ENCODE measurements at regions not wholly inside any gene's neighbourhood (a gene's known extent, or its start where the extent isn't known, plus 50 kb on each side); places are given as distances from the start of the nearest gene placed in this dataset.
"Not testable (repeated sequence)": the region's sequence is repeated elsewhere in the genome, so short reads cannot be mapped to it uniquely, and the experiment has no call there.

GRCh38 chr2:240240017-240240734 lies 99.7 kb upstream of the OTOS start:
- DNase-seq (ENCODE audit: low spot score), result no peak

DNA sequence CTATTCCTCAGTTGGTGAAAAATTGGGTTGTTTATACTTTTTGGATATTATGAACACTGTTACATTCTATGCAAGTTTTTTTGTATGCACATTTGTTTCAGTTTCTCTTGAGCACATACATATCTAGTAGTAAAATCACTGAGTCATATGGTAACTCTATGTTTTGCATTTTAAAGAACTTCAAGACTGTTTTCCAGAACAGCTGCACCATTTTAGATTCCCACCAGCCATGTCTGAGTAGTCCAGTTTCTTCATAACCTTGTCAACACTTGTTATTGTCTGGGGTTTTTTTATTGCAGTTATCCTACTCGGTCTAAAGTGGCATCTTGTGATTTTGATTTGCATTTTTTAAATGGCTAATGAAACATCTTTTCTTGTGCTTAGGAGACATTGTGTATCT lies 100.3 kb upstream of the OTOS start:
- no peak for DNase-seq (ENCODE audit: low spot score)

- DNase-seq (ENCODE audit: low spot score), result no peak
Observed at GRCh38 chr2:240241572-240241971, 101.1 kb upstream of the OTOS start.

GRCh38 chr2:240243049-240243448 lies 102.6 kb upstream of the OTOS start:
- DNase-seq (ENCODE audit: low spot score), result not testable (repeated sequence)

GRCh38 chr2:240244543-240244942 lies 104.1 kb upstream of the OTOS start:
- no peak for DNase-seq (ENCODE audit: low spot score)

DNA sequence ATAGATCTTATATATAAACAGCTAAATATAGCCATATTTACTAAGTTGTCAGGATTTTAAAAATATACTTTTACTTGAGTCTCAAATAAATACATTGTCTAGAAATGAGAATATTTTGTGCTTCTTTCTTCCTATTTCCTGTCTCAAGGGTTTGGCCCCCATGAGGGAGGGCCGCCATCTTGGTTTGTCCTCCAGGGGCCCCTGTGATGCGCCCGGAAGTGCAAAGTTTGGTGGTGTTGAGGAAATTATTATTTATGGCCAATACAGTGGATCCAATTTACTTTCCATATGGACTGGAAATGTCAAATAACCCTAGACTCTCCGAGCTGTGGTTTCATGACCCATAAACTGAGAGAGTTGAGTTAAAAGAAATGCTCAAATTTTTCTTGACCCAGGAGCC lies 104.7 kb upstream of the OTOS start:
- DNase-seq (ENCODE audit: low spot score), result no peak

- no peak for DNase-seq (ENCODE audit: low spot score)
Observed at GRCh38 chr2:240245706-240246105, 105.2 kb upstream of the OTOS start.

DNA sequence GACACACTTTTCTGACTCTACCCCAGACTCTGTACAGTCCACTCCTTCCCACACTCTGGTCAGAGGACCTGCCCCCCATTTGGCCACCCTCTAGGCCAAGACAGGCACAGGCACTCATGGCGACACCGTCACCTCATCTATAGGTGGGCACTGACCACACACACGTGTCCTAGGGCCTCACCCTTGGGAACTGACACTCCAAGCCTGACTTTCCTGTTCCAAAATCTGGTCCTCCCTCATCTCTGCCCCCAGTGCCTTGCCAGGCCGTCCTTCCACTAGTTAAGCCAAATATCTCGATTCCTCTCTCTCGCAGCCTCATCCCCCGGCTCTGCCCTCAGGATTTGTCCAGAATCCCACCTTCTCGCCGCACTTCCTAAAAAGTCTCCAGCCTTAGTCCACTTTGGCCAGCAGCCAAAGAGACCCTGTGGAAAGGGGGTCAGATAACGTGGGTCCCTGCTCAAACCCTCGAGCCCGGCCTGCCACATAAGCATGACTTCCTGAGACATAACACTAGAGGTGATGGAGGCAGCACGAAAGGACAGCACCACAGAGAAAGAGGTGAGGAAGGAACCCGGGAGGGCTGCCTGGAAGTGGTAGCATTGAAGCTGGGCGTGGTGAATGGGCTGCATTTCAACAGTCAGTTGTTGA lies 105.8 kb upstream of the OTOS start:
- DNase-seq (ENCODE audit: low spot score), result no peak

- no peak for DNase-seq (ENCODE audit: low spot score)
Observed at GRCh38 chr2:240247241-240247867, 106.9 kb upstream of the OTOS start.

- DNase-seq (ENCODE audit: low spot score), result no peak
Observed at GRCh38 chr2:240247868-240248720, 107.6 kb upstream of the OTOS start.

DNA sequence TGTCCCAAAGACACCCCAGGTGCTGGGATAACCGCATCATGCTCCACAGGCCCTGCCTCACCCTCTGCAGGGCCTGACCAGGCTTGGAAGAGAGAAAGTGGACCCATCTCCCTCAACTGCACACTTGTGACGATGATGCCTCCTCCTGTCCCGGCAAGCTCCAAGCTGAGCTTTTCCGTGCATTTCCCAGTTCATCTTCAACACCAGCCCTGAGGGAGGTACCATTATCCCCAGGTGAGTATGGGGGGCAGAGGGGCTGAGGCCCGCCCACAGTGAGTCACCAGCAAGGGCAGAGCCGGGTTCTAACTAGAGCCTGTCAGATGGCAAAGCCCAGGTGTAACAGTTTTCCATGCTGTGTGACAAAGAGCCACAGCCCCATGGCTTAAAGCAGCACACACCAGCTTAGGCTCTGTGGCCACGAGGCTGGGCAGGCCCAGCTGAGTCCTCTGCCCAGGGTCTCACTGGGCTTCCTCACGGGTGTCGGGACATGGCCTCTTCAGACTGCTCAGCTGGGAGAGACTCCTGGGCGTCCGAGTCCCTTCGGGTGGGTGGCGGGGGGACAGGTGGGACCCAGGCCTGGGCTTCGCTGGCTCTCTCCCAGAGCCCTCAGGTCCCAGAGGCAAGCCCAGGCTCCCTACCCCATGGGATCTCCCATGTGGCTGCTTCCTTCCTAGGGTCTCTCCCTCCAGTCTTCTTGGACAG lies 108.4 kb upstream of the OTOS start:
- DNase-seq (ENCODE audit: low spot score), result no peak

- no peak for DNase-seq (ENCODE audit: low spot score)
Observed at GRCh38 chr2:240249423-240250149, 109.1 kb upstream of the OTOS start.

- DNase-seq (ENCODE audit: low spot score), result no peak
Observed at GRCh38 chr2:240250150-240250984, 109.9 kb upstream of the OTOS start.

GRCh38 chr2:240250985-240251847 lies 110.8 kb upstream of the OTOS start:
- DNase-seq (ENCODE audit: low spot score), result peak; percentile 87

- DNase-seq (ENCODE audit: low spot score), result no peak
Observed at GRCh38 chr2:240251848-240252190, 111.4 kb upstream of the OTOS start.

- no peak for DNase-seq (ENCODE audit: low spot score)
Observed at GRCh38 chr2:240252191-240252871, 111.9 kb upstream of the OTOS start.

DNA sequence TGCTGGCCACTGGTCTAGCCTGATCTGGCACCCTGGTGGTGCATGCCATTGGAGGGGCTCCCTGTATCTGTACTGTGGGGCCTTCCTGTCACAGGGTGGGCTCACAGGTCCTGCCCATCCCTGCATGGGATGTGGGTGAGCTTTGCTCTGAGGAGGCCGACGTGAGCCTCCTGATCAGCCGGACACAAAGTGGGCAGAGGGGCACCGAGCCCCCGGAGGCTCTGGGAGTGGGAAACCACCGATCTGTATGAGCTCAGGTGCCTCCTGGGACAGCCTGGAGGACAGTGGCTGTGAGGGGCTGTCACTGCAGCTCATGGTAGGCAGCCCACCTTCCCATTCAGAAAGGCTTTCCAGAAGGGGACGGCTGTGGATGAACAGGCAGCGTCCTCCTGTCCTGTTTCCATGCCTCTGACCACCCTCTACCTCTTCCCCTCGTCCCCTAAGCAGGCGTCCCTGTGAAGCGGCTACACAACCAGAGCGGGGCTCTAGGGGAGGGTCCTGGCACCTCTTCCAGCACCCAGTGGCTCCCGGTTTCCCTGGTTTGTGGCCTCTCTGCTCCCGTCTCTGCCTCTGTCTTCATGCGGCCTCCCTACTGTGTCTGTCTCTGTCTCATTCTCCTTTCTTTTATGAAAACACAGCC lies 112.5 kb upstream of the OTOS start:
- no peak for DNase-seq (ENCODE audit: low spot score)

DNA sequence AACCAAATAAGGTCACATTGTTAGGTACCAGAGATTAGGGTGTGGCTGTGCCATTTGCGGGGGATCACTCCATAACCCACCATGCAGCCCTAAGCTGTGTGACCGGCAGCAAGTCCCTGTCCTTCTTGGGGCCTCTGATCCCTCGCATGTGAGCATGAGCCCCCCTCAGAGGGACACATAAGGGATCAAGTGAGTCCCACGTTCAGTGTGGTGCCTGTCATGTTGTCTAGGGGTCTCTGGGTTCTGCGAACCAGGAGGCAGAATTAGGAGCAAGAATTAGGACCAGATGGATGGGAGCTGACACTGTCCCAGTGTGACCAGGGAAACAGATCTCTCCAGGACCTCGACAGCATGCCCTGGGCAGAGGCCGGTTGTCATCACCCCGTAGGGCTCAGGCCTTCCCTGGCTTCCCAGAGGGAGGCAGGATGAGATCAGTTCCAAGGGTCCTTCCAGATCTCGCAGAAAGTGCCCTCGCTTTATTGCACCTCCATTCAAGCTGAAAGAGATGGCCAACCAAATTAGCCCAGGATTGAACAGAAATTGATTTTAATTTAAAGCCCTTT lies 113.2 kb upstream of the OTOS start:
- DNase-seq (ENCODE audit: low spot score), result no peak

Data from LoVo (cell line).